Central memory CD8-positive, alpha-beta T cell (primary cell): ENCODE measurements at regions not wholly inside any gene's neighbourhood (a gene's known extent, or its start where the extent isn't known, plus 50 kb on each side); places are given as distances from the start of the nearest gene placed in this dataset.
"Not testable (repeated sequence)": the region's sequence is repeated elsewhere in the genome, so short reads cannot be mapped to it uniquely, and the experiment has no call there.

Experiments used
- ATAC-seq: fragments of 150-1000 bp; cut with Tn5 transposase; replicated peaks from 2 replicates; pipeline ENCODE4 v1.10.0; 2022; ENCODE audit warnings: mild to moderate bottlenecking, moderate FRiP score, moderate number of reproducible peaks; ENCODE audit not compliant: poor library complexity, severe bottlenecking; ENCODE audit errors: extremely low read depth
- DNase-seq, 2 donors: peaks; one replicate each; pipeline ENCODE4 v3.0.0; 2021; ENCODE audit warnings: low spot score in 2 of 2
- H3K27ac Mint-ChIP-seq: one replicate; pipeline ENCODE4 v1.8.0; 2022; ENCODE audit warnings: low read depth, mild to moderate bottlenecking, moderate library complexity, mixed read lengths
- H3K27me3 Mint-ChIP-seq: one replicate; pipeline ENCODE4 v1.8.0; 2022; ENCODE audit warnings: mixed read lengths
- H3K36me3 Mint-ChIP-seq: one replicate; pipeline ENCODE4 v1.8.0; 2022; ENCODE audit warnings: mild to moderate bottlenecking, moderate library complexity, mixed read lengths; ENCODE audit not compliant: insufficient read depth
- H3K4me1 Mint-ChIP-seq: one replicate; pipeline ENCODE4 v1.8.0; 2022; ENCODE audit warnings: mixed read lengths
- H3K4me3 Mint-ChIP-seq: one replicate; pipeline ENCODE4 v1.8.0; 2022; ENCODE audit warnings: mild to moderate bottlenecking, moderate library complexity, mixed read lengths
- H3K9me3 Mint-ChIP-seq: one replicate; pipeline ENCODE4 v1.8.0; 2022; ENCODE audit warnings: mixed read lengths

GRCh38 chr14:57009585-57010515 lies 199.6 kb upstream of the OTX2 start:
- H3K36me3 Mint-ChIP-seq: no peaks in the 10 kb centered on the region
- H3K27me3 Mint-ChIP-seq: no peaks in the 10 kb centered on the region
- peaks cover 13% of the 10 kb centered on the region for H3K9me3 Mint-ChIP-seq
- no peaks in the 10 kb centered on the region for H3K4me1 Mint-ChIP-seq
- no peak overlapping the region for H3K27ac Mint-ChIP-seq
- ATAC-seq: no peak
- DNase-seq: no peak
- no peak overlapping the region for H3K4me3 Mint-ChIP-seq

GRCh38 chr14:57008534-57008933 lies 198.3 kb upstream of the OTX2 start:
- ATAC-seq (no peak), DNase-seq (no peak)
- Mint-ChIP-seq H3K36me3 (no peaks in the 10 kb centered on the region), H3K27me3 (no peaks in the 10 kb centered on the region), H3K27ac (no peak overlapping the region), H3K4me1 (no peaks in the 10 kb centered on the region), H3K9me3 (peaks cover 8% of the 10 kb centered on the region), H3K4me3 (no peak overlapping the region)

- peaks cover 12% of the 10 kb centered on the region for H3K9me3 Mint-ChIP-seq
These were observed 188.4 kb upstream of the OTX2 start for GRCh38 chr14:56998728-56999127.

GRCh38 chr14:56996721-56997399 lies 186.6 kb upstream of the OTX2 start:
- Mint-ChIP-seq H3K4me1 (no peaks in the 10 kb centered on the region), H3K27ac (no peak overlapping the region), H3K9me3 (peaks cover 8% of the 10 kb centered on the region), H3K36me3 (no peaks in the 10 kb centered on the region), H3K4me3 (no peak overlapping the region), H3K27me3 (peaks cover 2% of the 10 kb centered on the region)
- ATAC-seq: no peak
- DNase-seq: no peak

More at GRCh38 chr14:56998728-56999127, 188.4 kb upstream of the OTX2 start:
- Mint-ChIP-seq H3K27me3 (peaks cover 12% of the 10 kb centered on the region), H3K27ac (no peak overlapping the region), H3K4me1 (no peaks in the 10 kb centered on the region), H3K4me3 (no peak overlapping the region), H3K36me3 (no peaks in the 10 kb centered on the region)
- ATAC-seq: no peak
- no peak for DNase-seq

- Mint-ChIP-seq H3K27me3 (no peaks in the 10 kb centered on the region), H3K9me3 (no peaks in the 10 kb centered on the region), H3K27ac (no peak overlapping the region), H3K36me3 (no peaks in the 10 kb centered on the region), H3K4me3 (no peak overlapping the region), H3K4me1 (no peaks in the 10 kb centered on the region)
- ATAC-seq (no peak), DNase-seq (no peak)
These were observed 184.7 kb upstream of the OTX2 start for GRCh38 chr14:56995010-56995409.

- Mint-ChIP-seq H3K9me3 (no peaks in the 10 kb centered on the region), H3K4me1 (no peaks in the 10 kb centered on the region), H3K27ac (no peak overlapping the region), H3K4me3 (no peak overlapping the region), H3K27me3 (no peaks in the 10 kb centered on the region), H3K36me3 (no peaks in the 10 kb centered on the region)
- DNase-seq: no peak
- ATAC-seq: no peak
These were observed 182.1 kb upstream of the OTX2 start for GRCh38 chr14:56992332-56992820.

GRCh38 chr14:56990991-56991627 lies 180.8 kb upstream of the OTX2 start:
- not testable (repeated sequence) for H3K27me3 Mint-ChIP-seq, H3K4me1 Mint-ChIP-seq, H3K36me3 Mint-ChIP-seq, DNase-seq, H3K9me3 Mint-ChIP-seq, ATAC-seq, H3K4me3 Mint-ChIP-seq, H3K27ac Mint-ChIP-seq

- H3K4me1 Mint-ChIP-seq: no peaks in the 10 kb centered on the region
- H3K36me3 Mint-ChIP-seq: no peaks in the 10 kb centered on the region
- H3K27ac Mint-ChIP-seq: no peak overlapping the region
- no peaks in the 10 kb centered on the region for H3K27me3 Mint-ChIP-seq
- no peaks in the 10 kb centered on the region for H3K9me3 Mint-ChIP-seq
- no peak overlapping the region for H3K4me3 Mint-ChIP-seq
- no peak for DNase-seq
- no peak for ATAC-seq
These were observed 179.1 kb upstream of the OTX2 start for GRCh38 chr14:56989359-56989758.

GRCh38 chr14:56979936-56980335 lies 169.7 kb upstream of the OTX2 start:
- Mint-ChIP-seq H3K27ac (no peak overlapping the region), H3K36me3 (no peaks in the 10 kb centered on the region), H3K4me1 (no peaks in the 10 kb centered on the region), H3K4me3 (no peak overlapping the region), H3K27me3 (peaks cover 22% of the 10 kb centered on the region), H3K9me3 (peaks cover 5% of the 10 kb centered on the region)
- ATAC-seq (no peak), DNase-seq (no peak)

GRCh38 chr14:56976211-56976610 lies 165.9 kb upstream of the OTX2 start:
- Mint-ChIP-seq H3K4me3 (no peak overlapping the region), H3K27ac (no peak overlapping the region), H3K4me1 (no peaks in the 10 kb centered on the region), H3K27me3 (peaks cover 10% of the 10 kb centered on the region), H3K36me3 (no peaks in the 10 kb centered on the region), H3K9me3 (no peaks in the 10 kb centered on the region)
- no peak for ATAC-seq
- DNase-seq: no peak

- Mint-ChIP-seq H3K27me3 (peaks cover 10% of the 10 kb centered on the region), H3K36me3 (no peaks in the 10 kb centered on the region), H3K4me3 (no peak overlapping the region), H3K27ac (no peak overlapping the region), H3K9me3 (no peaks in the 10 kb centered on the region), H3K4me1 (no peaks in the 10 kb centered on the region)
- DNase-seq: no peak
- ATAC-seq: no peak
These were observed 165.2 kb upstream of the OTX2 start for GRCh38 chr14:56975521-56975920.

- H3K27me3 Mint-ChIP-seq: peaks cover 10% of the 10 kb centered on the region
- DNase-seq (no peak), ATAC-seq (no peak)
- H3K27ac Mint-ChIP-seq: no peak overlapping the region
- no peaks in the 10 kb centered on the region for H3K36me3 Mint-ChIP-seq
- H3K9me3 Mint-ChIP-seq: peaks cover 6% of the 10 kb centered on the region
- no peak overlapping the region for H3K4me3 Mint-ChIP-seq
- H3K4me1 Mint-ChIP-seq: no peaks in the 10 kb centered on the region
These were observed 162.7 kb upstream of the OTX2 start for GRCh38 chr14:56972948-56973347.
